Dermis microvascular lymphatic vessel endothelial cell (primary cell): ENCODE measurements at regions not wholly inside any gene's neighbourhood (a gene's known extent, or its start where the extent isn't known, plus 50 kb on each side); places are given as distances from the start of the nearest gene placed in this dataset.
"Not testable (repeated sequence)": the region's sequence is repeated elsewhere in the genome, so short reads cannot be mapped to it uniquely, and the experiment has no call there.

Experiments
- DNase-seq, 2 donors: peaks; one replicate each; pipeline versions ENCODE4 v3.0.0 to v3.0.0-alpha.2; 2010; ENCODE audit warnings: low read depth in 2 of 2

DNA sequence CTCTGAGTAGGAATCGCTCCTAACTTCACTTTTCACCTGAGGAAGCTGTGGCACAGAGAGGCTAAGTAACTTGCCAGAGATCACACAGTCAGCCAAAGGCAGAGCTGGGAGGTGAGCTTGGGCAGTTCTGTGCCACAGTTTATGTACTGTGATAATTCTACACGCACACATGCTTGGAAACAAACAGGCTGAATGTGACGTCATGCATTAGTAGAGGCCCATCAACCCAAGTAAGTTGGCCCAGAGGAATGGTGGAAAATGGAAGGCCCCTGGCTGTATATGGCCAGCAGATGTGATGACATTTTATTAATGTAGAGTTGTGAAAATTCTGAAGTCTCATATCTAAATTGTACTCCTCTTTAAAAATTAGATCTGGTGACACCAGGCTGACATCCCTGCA is 394.0 kb downstream of the MIAT start:
- no peak for DNase-seq

DNA sequence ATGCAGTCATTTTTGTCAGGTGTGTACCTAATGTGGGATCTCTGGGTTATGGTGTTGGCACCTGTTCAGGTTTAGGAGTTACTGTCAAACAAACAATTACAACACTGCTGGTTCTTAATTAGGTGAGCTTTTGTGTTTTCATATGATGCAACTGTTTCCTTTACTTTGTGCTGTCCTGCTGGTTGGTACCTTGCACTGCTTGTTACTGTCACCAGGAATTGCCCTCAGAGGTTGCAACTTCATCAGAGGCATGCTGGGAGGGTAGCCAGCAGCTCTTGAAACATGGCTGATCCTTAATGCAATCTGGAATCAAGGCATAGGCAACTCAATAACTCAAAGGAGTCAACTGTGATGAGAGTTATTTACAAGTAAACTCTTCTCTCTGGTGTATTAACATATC is 400.3 kb downstream of the MIAT start:
- DNase-seq: no peak

DNA sequence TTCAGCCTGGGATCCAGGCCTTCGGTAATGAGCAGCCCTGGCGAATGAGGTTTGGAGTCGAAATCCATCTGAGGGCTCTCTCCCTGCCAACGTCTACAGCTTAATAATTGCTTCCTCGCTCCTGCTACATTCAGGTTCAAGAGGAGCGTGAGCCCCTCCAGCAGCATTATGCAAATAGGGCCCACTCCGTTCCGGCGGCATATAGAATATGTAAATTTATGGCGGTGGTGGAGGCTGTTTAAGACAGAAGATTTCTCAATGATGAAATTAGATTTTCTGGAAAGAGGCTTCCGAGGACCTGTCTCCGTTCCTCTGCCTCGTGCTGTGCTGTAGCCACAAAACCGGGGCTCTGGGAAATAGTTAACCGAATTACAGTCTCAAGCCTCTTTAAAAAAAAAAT is 402.8 kb downstream of the MIAT start:
- no peak for DNase-seq

DNA sequence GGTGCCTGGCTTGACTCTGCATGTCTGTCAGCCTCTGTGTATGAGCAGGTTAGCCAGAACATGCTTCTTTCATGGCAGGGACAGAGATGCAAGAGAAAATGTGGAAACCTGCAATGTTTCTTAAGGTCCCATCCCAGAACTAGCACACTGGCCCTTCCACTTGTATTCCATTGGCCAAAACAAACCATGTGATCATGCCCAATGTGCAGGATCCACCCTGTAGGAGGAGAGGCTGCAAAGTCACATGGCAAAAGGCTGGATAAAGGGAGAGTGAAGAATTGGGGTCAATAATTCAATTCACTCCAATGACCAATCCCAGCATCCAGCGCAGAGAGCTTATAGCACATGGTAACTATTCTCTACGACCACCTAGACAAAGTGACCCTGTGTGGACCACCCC is 405.5 kb downstream of the MIAT start:
- no peak for DNase-seq

DNA sequence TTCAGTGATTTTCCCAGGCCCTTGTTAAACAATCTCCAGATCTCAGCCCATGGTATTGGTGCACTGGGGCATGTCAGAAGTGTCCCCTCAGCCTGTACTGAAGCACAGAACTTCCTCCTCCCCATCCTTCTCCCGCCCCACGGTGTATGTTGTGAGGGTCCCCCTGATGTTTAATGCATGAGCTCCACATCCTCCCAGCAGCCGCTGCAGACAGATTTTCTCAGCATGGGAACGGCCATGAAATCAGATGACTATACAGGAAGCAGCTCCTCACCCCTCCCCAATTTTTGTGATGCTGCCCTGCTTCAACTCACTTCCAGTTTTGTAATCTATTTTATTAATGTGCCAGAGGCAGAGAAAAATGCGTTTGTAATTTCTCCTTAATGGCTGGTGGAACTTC is 406.0 kb downstream of the MIAT start:
- no peak for DNase-seq

DNA sequence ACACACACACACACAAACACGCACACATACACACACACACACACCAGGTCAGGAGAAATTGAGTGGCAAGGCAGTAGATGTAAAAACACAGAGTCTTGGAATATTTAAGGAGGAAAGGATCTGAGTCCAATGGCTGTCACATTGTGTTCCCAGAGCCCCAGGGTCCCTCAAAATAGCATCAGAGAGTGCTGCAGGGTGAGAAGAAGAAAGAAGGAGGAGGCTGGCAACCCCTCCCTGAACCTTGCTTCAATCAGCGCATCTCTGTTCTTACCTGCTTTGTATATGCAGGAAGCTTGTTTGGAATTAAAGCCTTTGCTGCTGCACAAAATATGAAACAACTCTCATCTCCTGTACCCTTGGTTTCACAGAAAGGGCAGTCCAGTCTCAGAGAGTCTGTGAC is 406.5 kb downstream of the MIAT start:
- DNase-seq: no peak

DNA sequence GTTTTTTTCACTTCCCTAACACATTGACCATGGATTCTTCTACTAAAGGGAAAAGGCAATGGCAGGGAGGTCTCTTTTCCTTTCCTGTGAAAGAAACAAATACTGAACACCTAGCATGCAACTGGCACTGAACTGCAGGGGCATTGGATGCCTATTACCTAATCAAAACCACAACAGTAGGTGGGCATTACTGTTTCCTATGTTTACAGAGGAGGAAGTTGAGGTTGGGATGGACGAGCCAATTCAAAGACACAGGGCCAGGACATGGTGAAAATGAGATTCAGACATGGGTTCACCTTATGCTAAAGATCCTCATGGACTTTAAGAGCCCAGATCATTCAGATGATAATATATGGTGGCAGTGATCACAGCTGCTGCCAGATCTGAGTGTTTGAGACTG is 407.0 kb downstream of the MIAT start:
- DNase-seq: no peak

DNA sequence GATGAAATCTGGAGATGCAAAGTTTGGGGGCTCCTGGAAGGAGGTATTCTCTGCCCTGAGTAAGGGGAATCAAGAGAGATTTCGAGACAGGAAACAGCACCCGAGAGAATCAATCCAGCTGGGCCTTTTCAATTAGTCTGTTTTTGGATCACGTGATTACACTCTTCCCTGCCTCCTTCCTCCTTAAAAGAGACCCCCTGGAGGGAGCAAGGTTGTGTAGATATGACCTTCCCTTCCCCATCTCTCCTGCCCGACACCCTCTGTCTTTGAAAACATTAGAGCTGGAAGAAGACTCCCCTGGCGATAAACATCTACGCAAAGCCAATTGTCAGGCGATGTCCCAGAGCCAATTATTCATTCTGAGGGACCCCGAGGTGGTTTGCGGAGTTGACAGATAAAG is 407.9 kb downstream of the MIAT start:
- no peak for DNase-seq

DNA sequence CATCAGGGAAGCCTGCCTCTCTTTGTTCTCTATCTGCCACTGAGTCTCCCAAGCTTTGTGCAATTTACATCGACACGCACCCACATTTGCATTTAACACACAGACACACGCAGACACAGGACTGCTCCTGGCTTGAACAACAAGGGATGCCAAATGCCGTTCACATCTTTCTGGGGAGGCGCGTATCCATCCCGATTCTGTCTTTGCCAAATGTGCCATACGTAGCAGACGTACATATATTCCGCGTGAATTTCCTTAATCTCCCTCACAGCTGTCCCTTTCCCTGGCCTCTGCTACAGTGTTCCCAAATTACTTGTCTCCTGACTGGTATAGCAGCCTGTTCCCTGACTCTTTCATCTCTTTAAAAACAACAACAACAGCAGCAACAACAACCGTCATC is 409.5 kb downstream of the MIAT start:
- DNase-seq: no peak

DNA sequence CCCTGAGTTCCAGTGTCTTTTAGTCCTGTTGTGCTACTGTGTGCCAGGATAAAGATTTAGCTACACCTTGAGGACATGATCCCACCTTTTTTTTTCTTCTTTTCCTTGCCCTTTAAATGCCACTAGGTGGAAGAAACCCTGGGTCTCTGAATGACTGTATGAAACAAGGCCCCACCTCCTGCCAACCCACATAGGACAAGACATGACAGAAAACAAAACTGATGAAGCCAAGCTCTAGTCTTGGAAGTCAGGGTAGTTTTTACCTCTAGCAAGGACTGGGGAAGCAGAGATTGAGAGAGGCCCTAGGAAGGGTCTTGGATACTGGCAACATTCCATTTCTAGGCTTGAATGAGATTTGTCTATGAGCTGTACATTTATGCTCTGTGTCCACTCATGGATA is 410.7 kb downstream of the MIAT start:
- no peak for DNase-seq

DNA sequence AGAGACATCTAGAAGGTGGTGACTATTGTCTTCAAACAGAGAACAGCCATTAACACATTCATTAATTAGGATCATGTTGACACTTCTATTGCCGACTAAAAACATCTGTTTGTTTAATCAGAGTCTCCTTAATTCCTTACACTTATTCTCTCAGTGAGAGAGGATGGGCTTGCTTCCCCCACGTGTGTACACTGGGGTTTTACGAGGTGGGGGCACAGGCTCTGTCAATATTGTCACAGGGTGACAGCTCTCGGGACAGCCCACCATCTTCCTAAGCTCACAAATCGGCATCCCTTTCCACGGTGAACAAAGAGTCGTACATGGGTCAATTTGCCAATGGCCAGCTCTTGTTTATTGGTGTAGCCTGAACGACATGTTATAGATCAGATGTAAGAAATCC is 413.2 kb downstream of the MIAT start:
- DNase-seq: no peak

DNA sequence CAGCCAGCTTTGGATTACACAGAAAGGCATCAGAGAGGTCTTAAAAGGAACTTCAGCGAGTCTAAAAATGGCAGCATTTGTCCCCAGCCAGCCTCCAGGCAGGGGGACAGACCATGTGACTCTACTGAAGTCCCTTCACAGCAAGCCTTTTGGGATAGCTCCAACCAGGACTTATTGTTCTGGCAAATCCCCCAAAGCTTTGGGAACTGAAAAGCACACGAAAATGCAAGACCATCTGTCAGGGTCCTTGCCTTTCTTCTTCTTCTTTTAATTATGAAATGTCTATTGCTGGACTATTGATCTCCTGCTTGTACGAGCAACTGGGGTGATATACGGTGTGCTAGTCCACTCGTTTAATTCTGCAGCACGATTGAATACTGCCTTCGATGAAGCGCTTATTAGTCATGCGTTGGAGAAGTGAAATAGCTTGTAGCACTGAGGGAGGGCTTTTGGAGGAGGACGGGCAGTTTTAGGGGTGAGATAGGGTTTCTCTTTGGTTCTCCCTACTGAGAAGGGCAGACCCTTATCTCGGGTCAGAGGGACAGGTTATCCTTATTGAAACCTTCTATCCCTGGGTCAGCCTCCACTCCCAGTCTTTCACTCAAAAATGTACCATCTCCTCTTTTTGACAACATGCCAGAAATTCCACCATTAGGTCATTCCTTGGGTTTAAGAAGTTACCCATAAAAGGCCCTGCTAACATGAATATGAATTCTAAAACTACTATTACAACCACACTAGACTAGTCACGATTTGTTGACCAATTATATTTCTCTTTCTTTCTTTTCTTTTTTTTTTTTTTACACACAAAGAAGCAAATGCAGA is 416.4 kb downstream of the MIAT start:
- no peak for DNase-seq

DNA sequence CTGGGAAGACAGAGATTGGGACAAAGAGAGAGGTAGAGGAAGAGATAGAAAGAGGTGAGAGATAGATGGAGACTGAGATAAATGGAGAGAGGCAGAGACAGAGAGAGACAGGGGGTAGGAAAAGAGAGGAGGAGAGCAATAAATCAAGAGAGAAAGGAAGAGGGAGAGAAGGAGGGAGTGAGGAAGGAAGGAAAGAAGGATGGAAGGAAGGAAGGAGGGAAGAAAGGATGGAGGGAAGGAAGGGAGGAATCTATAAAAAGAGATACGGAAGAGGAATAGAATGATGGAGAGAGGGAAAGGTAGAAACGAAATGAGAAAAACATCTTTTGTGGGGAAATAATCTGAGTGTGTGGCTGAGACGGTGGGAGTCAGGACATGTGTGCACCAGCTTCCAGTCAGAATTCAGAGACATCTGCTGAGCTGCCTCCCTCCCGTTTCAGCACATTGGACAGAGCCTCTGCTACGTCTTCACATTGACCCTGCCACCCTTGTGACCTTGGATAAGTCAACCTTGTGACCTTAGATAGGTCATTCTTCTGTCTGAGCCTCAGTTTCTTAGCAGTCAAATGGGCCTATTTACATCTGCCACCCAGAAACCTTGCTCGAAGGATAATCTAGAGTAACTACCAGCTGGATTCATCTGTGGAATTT is 417.8 kb downstream of the MIAT start:
- peak in 1 of 2 donors; percentile 3 for DNase-seq

DNA sequence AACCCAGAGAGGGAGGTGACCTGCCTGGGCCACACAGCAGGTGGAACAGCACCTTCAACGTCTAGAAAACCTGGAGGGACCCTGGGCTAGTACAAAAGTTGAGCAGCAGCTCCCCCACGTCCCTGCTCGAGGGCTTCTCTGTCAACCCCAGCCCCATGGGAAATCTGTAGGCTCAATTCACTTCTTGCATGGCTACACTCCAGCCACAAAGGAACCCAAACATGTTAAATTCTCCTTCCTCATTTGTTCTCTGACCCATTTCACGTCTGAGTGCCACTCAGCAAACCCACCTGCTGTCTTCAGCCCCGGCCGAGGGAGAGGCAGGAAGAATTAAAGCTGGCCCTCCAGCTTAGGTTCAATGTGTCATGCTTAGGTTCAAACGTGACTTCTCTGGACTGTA is 418.5 kb downstream of the MIAT start:
- no peak for DNase-seq

DNA sequence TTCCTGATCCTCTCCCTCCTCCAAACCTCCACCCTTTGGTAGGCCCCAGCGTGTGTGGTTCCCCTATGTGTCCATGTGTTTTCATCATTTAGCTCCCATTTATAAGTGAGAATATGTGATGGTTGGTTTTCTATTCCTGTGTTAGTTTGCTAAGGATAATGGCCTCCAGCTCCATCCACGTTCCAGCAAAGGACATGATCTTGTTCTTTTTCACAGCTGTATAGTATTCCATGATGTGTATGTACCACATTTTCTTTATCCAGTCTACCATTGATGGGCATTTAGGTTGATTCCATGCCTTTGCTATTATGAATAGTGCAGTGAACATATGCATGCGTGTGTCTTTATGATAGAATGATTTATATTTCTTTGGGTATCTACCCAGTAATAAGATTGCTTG is 420.7 kb downstream of the MIAT start:
- not testable (repeated sequence) for DNase-seq

DNA sequence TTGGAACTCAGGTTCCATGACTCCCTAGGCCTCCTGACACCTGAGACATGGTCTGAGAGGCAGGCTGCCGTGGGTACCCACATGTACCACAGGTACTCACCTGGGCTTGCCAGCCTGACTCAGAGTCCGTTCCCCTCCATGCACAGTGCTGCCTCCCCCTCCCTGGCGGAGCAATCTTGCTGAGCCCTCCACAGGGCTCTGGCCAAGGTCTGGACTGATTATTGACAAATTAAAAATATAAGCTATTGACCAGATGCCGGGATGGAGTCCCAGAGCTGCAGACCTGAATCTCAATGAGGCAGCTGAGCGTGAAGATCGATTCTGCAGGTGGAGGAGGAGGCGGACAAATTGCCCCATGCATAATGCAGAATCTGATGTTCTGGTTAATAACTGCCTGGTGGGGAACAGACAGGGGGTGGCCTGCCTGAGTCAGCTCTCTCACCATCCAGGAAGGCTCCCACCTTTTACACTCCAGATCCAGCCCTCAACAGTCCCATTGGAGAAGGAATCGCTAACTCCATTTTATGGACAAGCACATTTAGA is 422.7 kb downstream of the MIAT start:
- DNase-seq: no peak

DNA sequence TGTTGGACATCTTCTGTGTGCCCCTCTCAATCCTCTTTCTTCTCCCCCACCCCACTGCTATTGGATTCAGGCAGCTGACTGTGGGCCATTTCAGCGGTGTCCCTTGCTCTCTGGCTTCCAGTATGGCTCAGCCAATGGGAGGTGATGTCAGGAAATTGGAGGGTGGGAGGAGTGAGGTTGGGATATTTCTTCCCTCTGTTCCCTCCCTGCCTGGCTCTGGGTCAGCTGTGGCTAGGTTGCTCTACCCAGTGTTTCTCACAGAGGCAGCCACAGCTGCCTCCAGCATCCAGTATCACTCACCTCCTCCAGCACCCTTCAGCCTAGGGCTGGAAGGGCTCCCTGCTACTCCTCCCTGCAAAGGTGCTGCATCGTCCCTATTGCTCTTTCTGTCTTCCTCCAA is 423.5 kb downstream of the MIAT start:
- DNase-seq: no peak

DNA sequence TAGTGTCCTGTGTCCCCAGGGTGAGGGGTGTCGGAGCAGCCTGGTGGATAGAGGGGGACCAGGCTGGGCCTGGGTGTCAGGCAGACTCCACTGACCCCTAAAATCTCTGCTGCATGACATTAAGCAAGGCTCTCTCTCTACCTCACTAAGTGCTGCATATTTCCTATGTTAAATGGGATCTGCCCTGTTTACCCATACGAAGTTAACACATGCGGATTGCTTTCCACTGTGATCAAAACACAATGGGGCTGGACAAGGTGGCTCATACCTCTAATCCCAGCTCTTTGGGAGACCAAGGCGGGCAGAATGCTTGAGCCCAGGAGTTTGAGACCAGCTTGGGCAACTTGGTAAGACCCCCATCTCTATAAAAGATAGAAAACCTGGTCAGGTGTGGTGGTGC is 426.2 kb downstream of the MIAT start:
- DNase-seq: no peak

DNA sequence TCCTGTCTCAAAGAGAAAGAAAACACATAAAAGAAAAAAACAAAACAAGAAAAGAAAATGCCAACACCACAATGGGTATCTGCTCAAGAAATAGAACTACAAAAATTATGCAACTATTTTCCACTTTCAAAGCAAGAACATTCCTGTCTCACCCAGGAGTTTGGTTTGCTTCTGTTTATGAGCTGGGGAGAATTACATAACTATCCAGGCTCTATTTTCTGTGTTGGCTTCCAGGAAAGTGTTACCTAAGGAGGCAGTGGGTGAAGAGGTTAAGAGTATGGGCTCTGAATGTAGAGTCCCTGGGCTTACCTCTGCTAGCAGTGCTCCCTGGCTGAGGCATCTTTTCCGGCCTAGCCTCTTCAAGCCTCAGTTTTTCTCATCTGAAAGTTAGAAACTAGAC is 426.7 kb downstream of the MIAT start:
- DNase-seq: no peak

DNA sequence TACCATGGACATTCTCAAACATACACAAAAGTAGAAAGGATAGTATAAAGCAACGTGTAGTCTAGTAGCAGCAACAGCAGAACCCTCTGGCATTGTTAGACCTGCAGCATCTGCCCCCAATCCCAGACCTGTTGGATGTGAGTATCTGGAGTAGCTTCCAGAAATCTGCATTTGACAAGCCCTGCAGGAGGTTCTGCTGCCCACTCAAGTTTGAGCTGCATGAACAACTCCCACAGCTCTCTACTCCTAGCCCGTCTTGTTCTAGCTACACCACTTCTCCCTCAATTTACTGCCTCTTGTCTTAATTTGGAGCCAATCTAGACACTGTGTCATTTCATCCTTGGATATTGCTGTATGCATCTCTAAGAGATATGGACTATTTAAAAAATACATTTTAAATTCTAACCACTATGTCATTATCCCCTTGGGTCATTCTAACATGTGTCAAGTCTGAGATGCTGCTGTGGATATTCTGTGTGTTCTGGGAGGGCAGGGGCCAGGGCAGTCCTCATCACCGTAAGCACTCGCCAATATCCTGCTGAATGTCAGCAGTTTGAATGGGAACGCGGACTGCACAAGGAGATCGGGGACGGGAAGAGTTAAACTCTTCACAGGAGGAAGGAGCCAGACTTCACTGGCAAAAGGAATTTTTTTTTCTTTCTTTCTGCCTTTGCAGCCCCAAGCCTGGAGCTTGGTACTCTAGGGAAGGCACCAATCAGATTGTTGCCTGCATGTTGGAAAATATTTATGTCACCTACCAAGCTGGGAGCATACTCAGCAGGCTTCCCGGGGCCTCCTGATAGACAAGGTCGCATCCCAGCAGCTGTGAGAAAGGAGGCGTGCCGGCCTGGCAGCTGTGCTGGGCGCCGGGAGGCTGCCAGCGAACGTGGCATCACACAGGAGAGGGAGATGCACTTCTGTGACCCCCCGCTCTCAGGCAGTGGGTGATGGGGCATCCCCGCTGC is 429.0 kb downstream of the MIAT start:
- DNase-seq: no peak

DNA sequence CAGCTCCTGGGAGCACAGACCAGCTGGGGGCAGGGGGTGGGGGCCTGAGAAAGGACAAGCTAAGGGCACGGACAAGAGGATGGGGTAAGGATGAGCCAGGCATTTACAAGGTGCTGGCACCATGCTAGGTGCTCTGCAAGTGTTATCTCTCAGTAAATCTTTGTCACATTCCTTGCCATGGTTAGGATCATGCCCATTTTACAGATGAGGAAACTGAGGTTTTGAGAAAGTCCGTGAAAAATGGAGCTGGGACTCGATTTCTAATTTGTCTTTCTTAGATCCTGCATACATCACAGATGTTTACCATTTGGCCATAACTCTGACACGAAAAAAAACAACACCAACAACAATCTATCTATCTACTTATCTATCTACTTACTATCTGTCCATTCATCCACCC is 429.7 kb downstream of the MIAT start:
- DNase-seq: no peak

DNA sequence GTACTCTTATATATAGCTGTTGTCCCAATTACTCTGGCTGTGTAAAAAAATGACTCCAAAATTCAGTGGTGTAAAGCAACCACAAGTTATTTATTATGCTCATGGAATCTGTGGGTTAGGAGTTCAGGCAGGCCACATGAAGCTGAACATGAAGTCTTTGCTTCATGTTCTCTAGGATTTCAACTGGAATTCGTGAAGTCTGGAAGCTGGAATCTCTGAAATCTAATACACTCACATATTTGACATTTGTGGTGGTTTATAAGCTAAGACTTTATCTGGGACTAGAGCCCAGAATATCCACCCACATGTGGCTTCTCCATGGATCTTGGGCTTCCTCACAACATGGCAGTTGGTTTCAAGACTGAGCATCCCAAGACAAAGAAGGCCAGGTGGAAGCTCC is 430.6 kb downstream of the MIAT start:
- DNase-seq: no peak
